GM12878 (cell line): ENCODE measurements at regions not wholly inside any gene's neighbourhood (a gene's known extent, or its start where the extent isn't known, plus 50 kb on each side); places are given as distances from the start of the nearest gene placed in this dataset.

Source experiments
- CREB1 ChIP-seq: IDR thresholded peaks from 2 replicates; pipeline ENCODE4 v1.6.1; 2012; ENCODE audit warnings: low read depth, mild to moderate bottlenecking, inconsistent platforms
- EZH2 ChIP-seq: IDR thresholded peaks from 2 replicates; pipeline ENCODE4 v1.6.1; 2012; ENCODE audit warnings: low read depth, mild to moderate bottlenecking, control low read depth, inconsistent platforms, low read length, borderline replicate concordance; ENCODE audit not compliant: control insufficient read depth
- KDM1A ChIP-seq: fragments of 200-600 bp; sonication (generic); IDR thresholded peaks from 2 replicates; pipeline ENCODE4 v1.6.1; 2016; ENCODE audit warnings: borderline replicate concordance
- POLR2A ChIP-seq: IDR thresholded peaks from 2 replicates; pipeline ENCODE4 v1.6.1; 2011; ENCODE audit warnings: low read depth, mild to moderate bottlenecking, low read length
- RUNX3 ChIP-seq: IDR thresholded peaks from 2 replicates; pipeline ENCODE4 v1.6.1; 2012; ENCODE audit warnings: low read length, inconsistent platforms
- SUZ12 ChIP-seq: fragments of 200-600 bp; sonication (generic); IDR thresholded peaks from one replicate; pipeline ENCODE4 v1.6.1; 2018; ENCODE audit warnings: antibody characterized with exemption, mild to moderate bottlenecking; ENCODE audit not compliant: unreplicated experiment
- TF ChIP-seq, protein P1 (sequence below), 3 experiments: IDR thresholded peaks in 2 of 3; conservative IDR thresholded peaks in 1 of 3; 2 replicates each; pipeline ENCODE4 v1.5.1; 2011; ENCODE audit warnings: low read depth in 3 of 3, low read length in 3 of 3, mild to moderate bottlenecking in 3 of 3, control low read depth in 2 of 3, moderate library complexity in 2 of 3, inconsistent platforms in 1 of 3, mixed read lengths in 1 of 3; ENCODE audit not compliant: control insufficient read depth in 2 of 3, insufficient read depth in 1 of 3; ENCODE audit errors: extremely low read depth in 1 of 3

DNA sequence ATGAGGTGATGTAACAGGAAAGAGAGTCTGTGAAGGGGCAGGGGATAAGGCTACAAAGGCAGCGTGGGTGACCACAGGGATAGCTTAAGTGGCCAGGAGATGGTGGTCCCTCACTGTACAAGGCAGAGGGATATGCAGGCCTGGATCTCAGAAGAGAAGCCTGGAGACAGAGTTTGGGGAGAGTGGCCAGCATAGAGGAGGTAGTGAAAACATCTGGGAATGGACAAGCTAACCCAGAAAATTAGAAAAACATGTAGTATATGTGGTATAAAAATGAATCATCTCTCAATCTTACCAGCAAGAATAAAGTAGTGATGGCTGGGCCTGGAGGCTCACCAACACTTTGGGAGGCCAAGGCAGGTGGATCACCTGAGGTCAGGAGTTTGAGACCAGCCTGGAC lies 349.2 kb upstream of the KLF4 start:
- TF ChIP-seq EZH2 (no peak), SUZ12 (no peak), POLR2A (no peak), CREB1 (no peak), KDM1A (no peak), RUNX3 (no peak)
- TF ChIP-seq, protein P1, sequence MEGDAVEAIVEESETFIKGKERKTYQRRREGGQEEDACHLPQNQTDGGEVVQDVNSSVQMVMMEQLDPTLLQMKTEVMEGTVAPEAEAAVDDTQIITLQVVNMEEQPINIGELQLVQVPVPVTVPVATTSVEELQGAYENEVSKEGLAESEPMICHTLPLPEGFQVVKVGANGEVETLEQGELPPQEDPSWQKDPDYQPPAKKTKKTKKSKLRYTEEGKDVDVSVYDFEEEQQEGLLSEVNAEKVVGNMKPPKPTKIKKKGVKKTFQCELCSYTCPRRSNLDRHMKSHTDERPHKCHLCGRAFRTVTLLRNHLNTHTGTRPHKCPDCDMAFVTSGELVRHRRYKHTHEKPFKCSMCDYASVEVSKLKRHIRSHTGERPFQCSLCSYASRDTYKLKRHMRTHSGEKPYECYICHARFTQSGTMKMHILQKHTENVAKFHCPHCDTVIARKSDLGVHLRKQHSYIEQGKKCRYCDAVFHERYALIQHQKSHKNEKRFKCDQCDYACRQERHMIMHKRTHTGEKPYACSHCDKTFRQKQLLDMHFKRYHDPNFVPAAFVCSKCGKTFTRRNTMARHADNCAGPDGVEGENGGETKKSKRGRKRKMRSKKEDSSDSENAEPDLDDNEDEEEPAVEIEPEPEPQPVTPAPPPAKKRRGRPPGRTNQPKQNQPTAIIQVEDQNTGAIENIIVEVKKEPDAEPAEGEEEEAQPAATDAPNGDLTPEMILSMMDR (IDR thresholded peaks at IDR 0.05 in 2 of 3, conservative IDR thresholded peaks at IDR 0.05 in 1 of 3; ENCODE audit: control insufficient read depth in 2 of 3, extremely low read depth in 1 of 3, insufficient read depth in 1 of 3, low read depth in 3 of 3, low read length in 3 of 3) = no peak
